GM19438 (cell line): ENCODE measurements at regions not wholly inside any gene's neighbourhood (a gene's known extent, or its start where the extent isn't known, plus 50 kb on each side); places are given as distances from the start of the nearest gene placed in this dataset.

Experiments used
- ATAC-seq: cut with Tn5 transposase; IDR thresholded peaks from one replicate; pipeline ENCODE4 v1.9.1; 2021; ENCODE audit warnings: low read depth; ENCODE audit not compliant: unreplicated experiment

DNA sequence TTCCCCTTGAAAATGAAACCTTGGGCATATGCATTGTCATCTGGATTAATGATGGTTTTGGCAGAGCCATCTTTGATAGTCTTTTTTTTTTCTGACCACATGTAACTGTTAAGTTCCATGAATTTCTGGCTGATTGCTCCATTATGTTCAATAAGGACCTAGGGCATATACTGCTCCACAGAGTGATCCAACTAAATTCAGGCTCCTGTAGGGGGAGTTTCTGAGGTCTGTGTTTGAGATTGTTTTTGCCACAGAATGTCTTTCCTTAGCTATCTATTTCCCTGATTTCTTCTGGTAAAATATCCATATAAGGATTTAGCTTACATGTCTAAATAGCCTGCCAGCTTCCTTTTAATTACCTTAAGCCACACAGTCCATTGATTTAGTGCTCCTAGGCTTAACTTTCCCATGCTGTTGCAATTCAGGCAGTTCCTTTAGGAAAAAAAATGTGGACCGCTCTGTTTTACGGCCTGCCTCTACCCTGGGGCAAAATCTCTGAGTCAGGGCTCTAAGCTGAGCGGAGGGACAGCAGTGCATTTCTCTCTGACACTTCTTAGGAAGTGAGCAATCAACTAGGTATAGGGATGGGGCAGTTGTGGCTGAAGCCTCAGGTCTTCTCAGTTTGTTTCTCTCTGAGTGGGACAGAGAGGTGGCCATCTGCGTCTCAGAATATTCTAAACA lies 796.2 kb downstream of the NR2F2 start:
- no peak for ATAC-seq

DNA sequence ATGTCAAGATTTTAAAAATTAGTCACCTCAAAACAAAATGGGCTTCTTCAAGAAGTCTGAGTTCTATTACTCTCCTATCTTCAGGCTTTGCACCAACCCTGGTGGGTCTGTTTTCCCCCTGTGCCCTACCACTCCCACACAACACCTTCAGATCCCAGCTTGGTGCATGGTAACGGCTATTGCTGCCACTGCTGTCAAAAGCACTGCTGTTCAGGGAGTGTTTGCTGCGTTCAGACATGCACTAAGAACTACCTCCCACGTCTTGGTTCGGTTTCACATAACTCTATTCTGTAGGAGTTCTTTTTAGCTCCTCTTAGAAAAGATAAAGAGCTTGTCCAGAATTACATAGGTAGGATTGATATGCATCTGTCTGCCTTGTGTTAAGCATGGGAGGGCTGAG lies 799.2 kb downstream of the NR2F2 start:
- no peak for ATAC-seq

DNA sequence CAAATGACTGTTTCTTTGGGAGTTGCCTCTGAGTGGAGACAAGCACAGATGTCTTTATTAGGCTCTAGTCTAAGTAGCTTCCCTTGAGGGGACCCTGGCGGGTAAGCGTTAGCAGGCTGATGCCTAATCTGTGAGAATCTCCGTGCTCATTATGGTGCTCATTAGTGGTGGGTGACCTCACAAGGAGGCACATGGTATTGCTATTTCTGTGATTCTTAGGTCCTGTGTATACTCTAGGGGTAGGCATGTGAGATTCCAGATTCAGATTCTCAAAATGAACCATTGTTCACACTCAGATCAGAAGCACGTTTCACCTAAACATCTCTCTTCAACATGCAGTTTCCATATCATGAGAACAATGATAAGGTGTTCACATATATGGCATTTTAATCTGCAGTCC lies 809.7 kb downstream of the NR2F2 start:
- ATAC-seq = no peak

DNA sequence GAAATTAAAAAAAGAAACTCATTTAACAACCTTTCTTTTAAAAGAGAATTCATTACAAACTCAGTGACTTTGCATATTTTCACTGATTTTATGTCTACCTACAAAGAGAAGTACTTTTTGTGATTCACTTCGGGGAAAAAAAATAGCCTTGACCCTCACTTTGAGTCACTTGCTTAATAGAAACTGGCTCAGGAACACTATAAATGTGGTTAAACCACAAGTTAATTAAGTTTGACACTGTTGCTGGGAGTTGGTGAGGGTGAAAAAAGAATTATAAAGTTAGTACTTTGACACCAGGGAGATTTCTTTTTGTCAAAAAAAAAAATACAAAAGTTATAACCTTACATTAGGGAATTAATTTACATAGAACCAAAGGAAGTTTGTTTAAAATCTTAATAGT lies 810.9 kb downstream of the NR2F2 start:
- ATAC-seq = no peak

DNA sequence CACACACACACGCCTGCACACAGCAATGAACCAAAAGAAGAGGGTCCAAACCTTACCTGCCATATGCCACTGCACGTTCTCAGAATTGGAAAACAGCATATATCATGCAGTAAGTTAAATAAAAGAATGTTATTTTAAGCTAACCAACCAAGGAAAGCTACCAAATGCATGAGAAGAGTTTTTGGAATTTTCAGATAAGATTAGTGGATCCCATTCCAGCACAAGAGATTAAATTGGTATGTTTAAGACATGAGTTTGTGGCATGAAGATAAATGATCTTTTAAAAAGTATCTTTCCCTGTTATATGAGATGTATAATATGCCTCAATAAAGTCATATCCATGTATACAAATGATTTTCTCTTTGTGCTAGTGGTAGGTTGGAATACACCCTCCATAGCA lies 811.4 kb downstream of the NR2F2 start:
- ATAC-seq = no peak

DNA sequence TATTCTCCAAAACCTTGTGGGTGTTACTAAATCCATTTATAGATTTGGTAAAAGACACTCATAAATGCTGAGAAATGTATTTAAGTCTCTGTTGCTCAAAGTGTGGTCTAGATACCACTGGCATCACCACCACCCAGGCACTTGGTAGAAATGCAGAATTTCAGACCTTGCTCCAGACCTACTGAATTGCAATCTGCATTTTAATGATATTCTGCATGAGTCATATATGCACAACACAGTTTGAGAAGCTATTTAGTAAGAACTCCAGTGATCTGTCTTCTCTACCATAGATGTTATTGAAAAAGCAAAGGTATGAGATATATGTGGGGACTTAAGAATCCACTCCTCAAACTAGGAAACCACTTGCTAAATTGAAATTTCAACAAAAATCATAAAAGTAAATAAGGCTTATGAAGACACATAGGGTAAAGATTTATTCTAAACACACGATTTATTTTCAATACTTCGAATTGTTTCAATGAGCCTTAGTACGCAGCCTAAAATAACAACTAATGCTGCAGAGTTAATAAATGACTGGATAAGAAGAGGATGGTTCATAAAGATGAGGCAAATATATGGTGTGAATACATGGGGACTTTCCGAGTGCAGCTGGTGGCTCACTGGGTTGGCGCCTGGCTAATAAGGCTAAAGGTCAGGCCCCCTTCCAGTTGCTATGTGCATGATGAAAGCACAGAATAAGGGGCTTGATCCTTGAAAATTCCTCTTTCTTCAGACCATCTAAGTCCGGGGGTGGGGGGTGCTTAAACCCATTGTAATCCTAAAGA lies 813.3 kb downstream of the NR2F2 start:
- no peak for ATAC-seq

DNA sequence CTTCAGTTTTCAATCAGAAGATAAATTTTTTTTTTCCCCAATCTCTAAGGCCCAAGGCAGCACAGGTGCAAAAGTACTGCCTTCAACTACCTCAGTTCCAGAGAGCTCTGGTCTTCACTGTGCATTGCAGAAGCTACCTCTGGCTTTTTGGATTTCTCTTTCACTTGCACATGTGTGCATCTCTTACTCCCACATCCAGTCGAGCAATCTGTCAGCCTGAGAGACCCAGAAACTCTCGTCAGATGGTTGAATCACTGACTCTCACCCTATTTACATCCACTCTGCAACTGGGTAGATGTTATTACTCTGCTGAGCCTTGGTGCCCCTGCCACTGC lies 813.8 kb downstream of the NR2F2 start:
- ATAC-seq = no peak

DNA sequence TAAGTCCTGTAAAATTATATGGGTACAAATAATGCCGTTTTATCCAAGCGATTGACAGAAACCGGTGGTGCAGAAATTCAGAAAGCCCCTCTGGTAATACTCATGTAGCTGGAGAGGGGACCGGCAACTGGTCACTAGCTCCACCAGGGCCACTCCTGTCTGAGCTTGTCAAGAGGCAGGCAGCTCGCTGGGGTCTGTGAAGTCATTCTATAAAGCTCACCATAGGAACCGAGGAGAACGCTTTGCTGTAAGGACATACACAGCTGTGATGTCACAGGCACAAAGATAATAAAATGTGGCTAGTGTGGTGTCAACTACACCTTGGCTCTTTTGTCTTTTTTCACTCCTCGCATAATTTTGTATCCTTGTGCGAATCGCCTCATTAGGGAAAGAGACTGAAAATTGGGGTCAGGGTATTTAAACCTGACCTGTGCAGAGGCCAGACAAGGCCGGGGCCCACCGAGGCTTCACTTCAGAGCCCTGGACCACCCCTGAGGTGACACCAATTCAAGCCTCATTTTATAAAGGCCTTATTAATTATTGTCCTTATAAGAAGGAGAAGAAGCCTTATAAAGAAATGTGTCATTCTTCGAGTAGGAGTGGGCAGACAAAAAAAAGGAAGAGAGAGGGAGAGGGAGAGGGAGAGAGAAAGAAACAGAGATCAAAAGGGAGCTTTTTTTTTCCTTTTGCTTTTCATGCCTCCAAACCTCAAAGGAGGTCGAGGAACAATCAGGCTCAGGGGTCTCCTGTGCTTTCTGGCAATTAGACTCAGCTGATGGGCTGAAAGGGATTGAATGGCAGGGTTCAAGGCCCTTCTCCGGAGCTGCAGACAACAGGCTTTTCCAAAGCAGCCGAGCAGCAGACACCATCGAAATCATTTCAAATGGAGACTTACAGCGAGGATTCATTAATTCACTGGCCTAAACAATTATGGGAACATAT lies 813.3 kb upstream of the ARRDC4 start:
- no peak for ATAC-seq

DNA sequence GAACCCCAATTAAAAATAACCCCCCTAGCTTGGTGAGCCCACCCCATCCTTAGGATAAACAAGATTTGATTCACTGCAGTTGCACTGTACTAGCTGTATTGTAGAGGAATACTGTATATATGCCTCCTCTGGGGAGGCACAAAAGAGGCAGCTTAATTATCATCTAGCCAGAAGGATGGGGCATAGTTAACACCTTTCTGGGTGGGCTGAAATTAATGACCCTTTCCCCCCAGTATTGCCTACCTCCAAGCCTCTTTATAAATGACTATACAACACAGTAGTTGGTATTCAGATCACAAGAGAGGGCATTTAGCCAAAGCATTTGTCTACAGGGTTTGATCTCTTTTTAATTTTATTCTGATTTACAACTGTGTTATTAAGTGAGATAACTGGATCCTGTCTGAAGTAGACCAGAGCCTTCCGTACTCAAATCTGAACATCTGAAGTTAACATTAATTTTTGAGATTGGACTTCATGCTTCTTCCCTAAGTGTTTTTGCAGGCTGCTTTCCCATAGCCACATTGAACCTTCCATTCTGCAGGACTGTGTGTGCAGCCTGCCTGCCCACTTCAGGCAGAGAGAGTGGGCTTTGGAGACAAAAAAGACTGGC lies 807.0 kb upstream of the ARRDC4 start:
- ATAC-seq = no peak

DNA sequence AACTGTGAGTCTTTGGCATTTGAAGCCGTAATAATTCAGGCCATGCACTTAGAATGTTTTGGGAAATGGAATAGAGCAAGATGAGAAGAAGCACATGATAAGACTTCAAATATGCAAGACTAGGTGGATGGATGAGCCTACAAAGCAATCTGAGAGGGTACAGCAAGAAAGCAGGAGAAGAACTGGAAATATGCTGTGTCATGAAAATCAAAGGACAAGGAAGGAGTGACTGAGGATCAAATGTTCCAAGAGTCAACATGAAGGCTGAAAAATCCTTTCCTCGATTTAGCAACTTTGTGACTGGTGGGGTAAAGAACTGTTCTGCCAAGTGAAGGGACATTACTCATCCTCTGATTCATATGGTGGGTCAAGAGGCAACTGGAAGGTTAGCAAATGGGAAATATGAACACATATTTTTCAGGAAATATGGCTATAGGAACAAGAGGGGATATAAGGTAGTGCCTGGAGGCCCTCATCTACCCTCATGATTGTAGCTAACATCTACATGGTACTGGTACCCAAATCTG lies 803.7 kb upstream of the ARRDC4 start:
- no peak for ATAC-seq

DNA sequence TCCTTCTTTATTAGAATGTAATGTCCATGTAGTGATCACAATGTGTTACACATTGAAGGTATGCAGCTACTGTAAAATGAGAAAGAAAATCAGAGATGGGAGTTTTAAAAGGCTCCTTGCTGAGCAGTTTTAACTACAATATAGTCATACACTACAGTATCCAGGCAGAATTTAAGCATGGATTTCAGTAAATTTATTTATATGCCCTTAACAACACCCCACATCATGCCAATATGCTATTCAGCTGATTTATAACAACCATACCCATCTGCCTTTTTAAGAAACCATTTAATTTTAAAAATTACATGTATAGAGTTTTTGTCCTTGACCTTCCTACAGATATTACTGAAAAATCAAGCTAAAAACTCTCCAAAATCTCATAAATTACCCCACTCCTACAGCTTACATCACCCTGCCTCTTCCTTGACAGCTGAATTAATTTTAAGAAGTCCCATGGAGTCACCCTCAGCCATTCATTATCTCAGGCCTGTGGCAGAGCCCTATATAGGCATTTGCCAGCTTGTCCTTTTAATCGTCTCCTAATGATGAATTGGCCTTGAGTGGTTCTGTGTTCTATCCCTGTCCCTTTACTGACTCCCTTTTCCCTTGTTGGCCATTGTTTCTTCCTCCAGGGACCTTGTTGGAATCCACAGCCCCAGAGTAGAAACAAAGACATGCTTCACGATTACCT lies 797.6 kb upstream of the ARRDC4 start:
- ATAC-seq = no peak

DNA sequence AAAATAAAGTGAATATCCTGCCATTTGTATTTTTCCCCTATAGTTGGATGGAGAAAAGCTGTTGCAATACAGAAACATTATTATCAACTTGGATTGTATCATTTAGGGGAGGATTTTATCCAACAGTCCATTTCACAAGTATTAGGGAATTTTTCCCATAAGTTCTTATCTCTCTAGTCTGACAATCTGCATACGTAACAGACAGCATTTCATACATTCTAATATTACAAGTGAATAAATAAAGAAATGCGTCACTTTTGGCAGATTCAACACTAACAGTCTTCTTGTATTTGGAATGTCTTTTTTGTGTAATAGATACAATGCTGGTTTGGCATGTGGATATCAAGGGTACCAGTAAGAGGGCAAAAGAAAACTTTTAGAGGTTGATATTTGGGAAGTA lies 795.3 kb upstream of the ARRDC4 start:
- ATAC-seq = no peak

DNA sequence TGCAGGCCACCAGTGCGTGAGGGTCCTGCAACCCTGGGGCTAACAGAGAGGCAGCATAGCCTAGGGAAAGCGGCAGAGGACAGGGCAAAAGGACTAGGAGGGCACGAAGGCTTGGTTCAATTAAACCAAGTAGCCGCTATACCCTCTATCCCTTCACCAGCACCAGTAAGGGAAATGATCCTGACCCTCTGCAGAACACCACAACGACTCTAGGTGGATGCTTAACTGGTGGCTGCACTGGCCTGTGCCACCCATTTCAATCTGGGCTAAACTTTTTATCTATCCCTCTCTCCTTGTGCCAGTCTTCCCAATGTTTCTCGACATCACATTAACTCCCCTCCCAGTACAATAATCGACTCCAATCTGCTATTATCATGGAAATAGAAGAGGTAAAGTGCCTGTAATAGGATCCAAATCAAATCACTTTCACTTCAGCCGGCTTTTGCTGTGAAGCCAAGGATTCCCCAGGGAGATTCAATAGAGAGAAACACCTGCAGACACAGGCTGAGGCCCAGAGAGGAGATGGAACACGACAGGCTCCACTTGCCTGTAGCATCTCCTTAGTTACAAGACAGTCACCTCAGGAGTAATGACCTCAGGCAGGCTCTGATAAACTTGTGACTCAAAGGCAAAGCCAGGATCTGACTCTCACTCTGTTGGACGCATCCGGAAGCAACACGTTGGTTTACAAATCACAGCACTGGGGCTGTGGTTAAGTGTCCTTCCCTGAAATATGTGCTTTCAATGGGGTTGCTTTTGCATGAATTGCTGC lies 791.6 kb upstream of the ARRDC4 start:
- no peak for ATAC-seq

DNA sequence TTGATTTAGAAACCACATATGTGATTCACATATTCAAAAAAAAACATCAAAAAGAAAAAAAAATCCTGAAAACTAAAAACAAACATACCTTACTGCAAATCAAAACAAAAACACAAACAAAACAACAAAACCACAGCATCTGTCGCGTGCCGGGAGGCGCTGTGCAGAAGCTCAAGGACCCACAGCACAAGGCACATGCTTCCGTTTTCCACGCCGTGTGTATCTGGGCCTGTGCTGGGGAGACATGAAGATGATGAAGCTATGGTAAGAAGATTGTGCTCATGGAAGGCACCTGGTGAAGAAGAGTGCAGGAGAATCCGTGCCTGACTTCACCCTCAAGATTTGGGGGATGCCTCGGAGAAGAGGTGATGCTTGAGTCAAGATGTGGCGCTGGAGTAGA lies 788.9 kb upstream of the ARRDC4 start:
- no peak for ATAC-seq

DNA sequence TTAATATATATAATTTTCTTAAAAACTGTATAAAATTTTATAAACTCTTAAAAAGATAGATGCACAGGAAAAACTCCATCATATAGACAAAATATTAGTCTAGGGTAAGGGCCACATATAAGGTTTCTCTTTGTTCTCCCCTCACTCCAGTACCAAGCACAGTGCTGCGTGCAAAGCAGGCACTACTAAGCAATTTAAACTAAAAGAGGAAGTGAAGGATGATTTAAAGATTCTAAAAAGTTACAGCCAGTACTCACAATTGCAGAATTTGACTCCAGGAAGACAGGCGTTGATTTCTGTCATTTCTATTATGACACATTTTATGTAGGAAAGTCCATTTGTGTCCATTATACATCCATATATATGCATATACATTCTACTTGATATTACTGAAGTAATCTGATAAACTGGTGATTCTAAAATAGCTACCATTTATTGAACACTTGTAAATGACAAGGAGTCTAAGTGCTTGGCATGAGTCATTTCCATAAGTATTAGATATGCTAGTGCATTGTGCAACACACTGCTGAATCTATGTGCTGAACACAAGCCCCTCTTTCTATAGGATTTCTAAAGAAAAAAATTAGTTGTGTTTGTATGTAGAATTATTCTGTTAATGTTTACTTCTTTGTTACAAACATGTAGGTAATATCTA lies 785.5 kb upstream of the ARRDC4 start:
- no peak for ATAC-seq

DNA sequence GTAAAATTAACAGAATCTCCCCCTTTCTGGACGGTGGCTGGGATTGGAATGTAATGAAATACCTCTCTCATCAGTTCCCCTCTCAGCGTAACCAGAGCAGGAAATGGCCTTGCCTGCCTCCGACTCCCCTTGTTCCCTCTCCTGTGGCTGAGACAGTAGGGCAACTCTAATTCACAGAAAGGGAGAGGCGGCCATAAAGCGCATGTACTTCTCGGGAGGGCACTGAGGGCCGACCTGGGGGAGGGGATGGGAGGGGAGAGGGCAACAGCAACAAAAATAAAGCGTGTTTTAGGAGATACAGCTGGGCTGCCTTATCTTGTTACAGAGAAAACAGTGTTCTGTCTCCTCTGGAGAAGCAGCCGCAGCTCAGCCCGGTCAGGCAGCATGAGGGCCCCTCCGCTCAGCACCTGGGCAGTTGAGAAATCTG lies 783.3 kb upstream of the ARRDC4 start:
- ATAC-seq = no peak

DNA sequence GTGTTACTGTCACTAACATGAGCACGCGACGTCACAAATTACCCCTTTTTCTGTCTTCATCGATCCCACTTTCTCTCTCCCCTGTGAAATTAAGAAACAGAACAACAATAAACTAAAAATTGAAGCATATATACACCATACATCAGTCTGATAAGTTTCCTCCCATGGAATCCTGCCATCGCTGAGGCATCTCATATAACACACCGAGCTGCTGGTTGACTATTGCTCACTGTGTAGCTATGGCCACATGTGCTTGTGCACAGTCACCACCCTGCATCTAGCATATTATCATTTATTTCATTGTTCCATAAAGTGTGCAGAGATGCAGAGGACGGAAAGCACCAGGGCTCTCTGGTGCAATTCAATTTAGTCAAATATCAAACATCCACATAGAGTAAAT lies 777.9 kb upstream of the ARRDC4 start:
- ATAC-seq = no peak

DNA sequence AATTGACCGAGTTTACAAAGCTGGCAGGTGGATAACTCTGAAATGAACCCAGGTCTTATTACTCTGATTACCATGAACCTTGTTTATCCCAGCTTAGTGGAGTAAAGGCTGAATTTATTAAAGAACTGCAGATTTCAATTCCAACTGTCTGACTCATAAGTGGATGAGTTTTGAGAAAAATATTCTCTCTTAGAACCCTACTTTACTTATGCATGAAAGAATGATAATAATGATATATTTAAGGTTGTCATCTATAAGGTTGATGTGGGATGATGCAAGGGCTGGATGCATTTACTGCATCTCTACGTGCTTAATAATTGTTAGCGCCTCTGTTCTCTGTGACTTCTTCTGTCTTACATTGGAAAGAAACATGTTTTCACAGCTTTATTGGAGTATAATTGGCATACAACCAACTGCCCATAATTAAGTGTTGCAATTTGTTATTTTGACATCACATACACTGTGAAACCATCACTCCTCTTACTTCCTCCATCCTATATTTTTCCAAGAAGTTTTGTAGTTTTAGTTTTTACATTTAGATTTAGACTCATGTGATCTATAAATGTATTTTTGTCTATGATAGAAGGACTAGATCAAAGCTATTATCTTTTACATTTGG lies 771.2 kb upstream of the ARRDC4 start:
- no peak for ATAC-seq
